ENCODE measurements at regions not wholly inside any gene's neighbourhood (a gene's known extent, or its start where the extent isn't known, plus 50 kb on each side); places are given as distances from the start of the nearest gene placed in this dataset.

GRCh38 chr6:167703781-167704180, 122.9 kb upstream of the AFDN start:
- ATAC-seq, result no peak

GRCh38 chr6:167704396-167704901, 122.3 kb upstream of the AFDN start:
- no peak for TF ChIP-seq ZFP30 (CRISPR knock-in tag; IDR thresholded peaks at IDR 0.05)
- no peak for TF ChIP-seq POU6F1 (CRISPR knock-in tag; IDR thresholded peaks at IDR 0.05; ENCODE audit: borderline replicate concordance, low read depth)
- TF ChIP-seq ESRRG (CRISPR knock-in tag; IDR thresholded peaks at IDR 0.05), result no peak
- no peak for TF ChIP-seq CREB5 (CRISPR knock-in tag; IDR thresholded peaks at IDR 0.05; ENCODE audit: low read depth)
- no peak for TF ChIP-seq TOX (CRISPR knock-in tag; IDR thresholded peaks at IDR 0.05; ENCODE audit: borderline replicate concordance)
- no peak for TF ChIP-seq BACH2 (CRISPR knock-in tag; IDR thresholded peaks at IDR 0.05; ENCODE audit: borderline replicate concordance)
- no peak for TF ChIP-seq CSRNP3 (CRISPR knock-in tag; IDR thresholded peaks at IDR 0.05)
- no peak for TF ChIP-seq ZNF8 (CRISPR knock-in tag; IDR thresholded peaks at IDR 0.05)
- TF ChIP-seq ZNF70 (CRISPR knock-in tag; IDR thresholded peaks at IDR 0.05), result no peak
- no peak for TF ChIP-seq OSR1 (CRISPR knock-in tag; IDR thresholded peaks at IDR 0.05)
- TF ChIP-seq GLIS3 (CRISPR knock-in tag; IDR thresholded peaks at IDR 0.05), result no peak
- TF ChIP-seq ZNF565 (CRISPR knock-in tag; conservative IDR thresholded peaks at IDR 0.05; ENCODE audit: low read depth), result no peak
- TF ChIP-seq CSDC2 (CRISPR knock-in tag; IDR thresholded peaks at IDR 0.05), result no peak
- TF ChIP-seq TCF4 (CRISPR knock-in tag; IDR thresholded peaks at IDR 0.05; ENCODE audit: borderline replicate concordance), result no peak
- no peak for TF ChIP-seq PATZ1 (CRISPR knock-in tag; IDR thresholded peaks at IDR 0.05; ENCODE audit: borderline replicate concordance)
- ATAC-seq, result no peak

More at GRCh38 chr6:167703781-167704180, 122.9 kb upstream of the AFDN start:
- TF ChIP-seq ZFP30 (CRISPR knock-in tag; IDR thresholded peaks at IDR 0.05), result no peak
- TF ChIP-seq ARNTL (CRISPR knock-in tag; IDR thresholded peaks at IDR 0.05; ENCODE audit: borderline replicate concordance, low read depth), result no peak
- no peak for TF ChIP-seq PPARA (CRISPR knock-in tag; IDR thresholded peaks at IDR 0.05; ENCODE audit: borderline replicate concordance)
- no peak for TF ChIP-seq ZFP3 (CRISPR knock-in tag; IDR thresholded peaks at IDR 0.05)
- no peak for TF ChIP-seq TCF4 (CRISPR knock-in tag; IDR thresholded peaks at IDR 0.05; ENCODE audit: borderline replicate concordance)
- no peak for TF ChIP-seq PATZ1 (CRISPR knock-in tag; IDR thresholded peaks at IDR 0.05; ENCODE audit: borderline replicate concordance)
- TF ChIP-seq RARB (CRISPR knock-in tag; IDR thresholded peaks at IDR 0.05), result no peak
- no peak for TF ChIP-seq CSRNP3 (CRISPR knock-in tag; IDR thresholded peaks at IDR 0.05)
- TF ChIP-seq BACH2 (CRISPR knock-in tag; IDR thresholded peaks at IDR 0.05; ENCODE audit: borderline replicate concordance), result no peak
- TF ChIP-seq GLIS3 (CRISPR knock-in tag; IDR thresholded peaks at IDR 0.05), result no peak
- TF ChIP-seq SNAI2 (CRISPR knock-in tag; IDR thresholded peaks at IDR 0.05), result no peak

Measured in SK-N-SH treated with all-trans-retinoic acid at 6 μM for 48 hours (cell line).